ENCODE measurements at regions not wholly inside any gene's neighbourhood (a gene's known extent, or its start where the extent isn't known, plus 50 kb on each side); places are given as distances from the start of the nearest gene placed in this dataset.

GRCh38 chr13:89932902-89933301 is 1414.6 kb upstream of the MIR17HG start:
- TF ChIP-seq CTCF (IDR thresholded peaks at IDR 0.05; ENCODE audit: low read depth, low read length): no peak
- no peak overlapping the region for H3K4me3 ChIP-seq (ENCODE audit: low read depth, low read length)
- no peak for DNase-seq (ENCODE audit: low read depth, low spot score)
- in situ Hi-C loops (cut with HindIII; ENCODE audit: low sequenced_read_pairs): no loop called here

GRCh38 chr13:89936256-89936655 is 1411.2 kb upstream of the MIR17HG start:
- H3K4me3 ChIP-seq (ENCODE audit: low read depth, low read length): no peak overlapping the region
- DNase-seq (ENCODE audit: low read depth, low spot score): no peak
- TF ChIP-seq CTCF (IDR thresholded peaks at IDR 0.05; ENCODE audit: low read depth, low read length): no peak

GRCh38 chr13:89937420-89937819 is 1410.1 kb upstream of the MIR17HG start:
- no peak for DNase-seq (ENCODE audit: low read depth, low spot score)
- in situ Hi-C loops (cut with HindIII; ENCODE audit: low sequenced_read_pairs): no loop called here
- no peak for TF ChIP-seq CTCF (IDR thresholded peaks at IDR 0.05; ENCODE audit: low read depth, low read length)
- no peak overlapping the region for H3K4me3 ChIP-seq (ENCODE audit: low read depth, low read length)

More at GRCh38 chr13:89936256-89936655, 1411.2 kb upstream of the MIR17HG start:
- in situ Hi-C loops (cut with HindIII; ENCODE audit: low sequenced_read_pairs): no loop called here

GRCh38 chr13:89940383-89940782 is 1407.1 kb upstream of the MIR17HG start:
- no peak for TF ChIP-seq CTCF (IDR thresholded peaks at IDR 0.05; ENCODE audit: low read depth, low read length)
- in situ Hi-C loops (cut with HindIII; ENCODE audit: low sequenced_read_pairs): no loop called here
- no peak overlapping the region for H3K4me3 ChIP-seq (ENCODE audit: low read depth, low read length)
- no peak for DNase-seq (ENCODE audit: low read depth, low spot score)

- DNase-seq (ENCODE audit: low read depth, low spot score): no peak
- in situ Hi-C loops (cut with HindIII; ENCODE audit: low sequenced_read_pairs): no loop called here
- TF ChIP-seq CTCF (IDR thresholded peaks at IDR 0.05; ENCODE audit: low read depth, low read length): no peak
- no peak overlapping the region for H3K4me3 ChIP-seq (ENCODE audit: low read depth, low read length)
Measured at GRCh38 chr13:89943139-89943538, 1404.3 kb upstream of the MIR17HG start.

- TF ChIP-seq CTCF (IDR thresholded peaks at IDR 0.05; ENCODE audit: low read depth, low read length): no peak
- DNase-seq (ENCODE audit: low read depth, low spot score): no peak
- in situ Hi-C loops (cut with HindIII; ENCODE audit: low sequenced_read_pairs): no loop called here
- no peak overlapping the region for H3K4me3 ChIP-seq (ENCODE audit: low read depth, low read length)
Measured at GRCh38 chr13:89950225-89950624, 1397.3 kb upstream of the MIR17HG start.

GRCh38 chr13:89951341-89951740 is 1396.1 kb upstream of the MIR17HG start:
- H3K4me3 ChIP-seq (ENCODE audit: low read depth, low read length): no peak overlapping the region
- DNase-seq (ENCODE audit: low read depth, low spot score): no peak
- no peak for TF ChIP-seq CTCF (IDR thresholded peaks at IDR 0.05; ENCODE audit: low read depth, low read length)
- in situ Hi-C loops (cut with HindIII; ENCODE audit: low sequenced_read_pairs): no loop called here

Data from astrocyte of the spinal cord (primary cell).